ENCODE measurements at regions not wholly inside any gene's neighbourhood (a gene's known extent, or its start where the extent isn't known, plus 50 kb on each side); places are given as distances from the start of the nearest gene placed in this dataset.

- no peak for DNase-seq (ENCODE audit: low read depth)
- no peak for TF ChIP-seq MAX (IDR thresholded peaks at IDR 0.05; ENCODE audit: low read depth, low read length)
- TF ChIP-seq, protein P1, sequence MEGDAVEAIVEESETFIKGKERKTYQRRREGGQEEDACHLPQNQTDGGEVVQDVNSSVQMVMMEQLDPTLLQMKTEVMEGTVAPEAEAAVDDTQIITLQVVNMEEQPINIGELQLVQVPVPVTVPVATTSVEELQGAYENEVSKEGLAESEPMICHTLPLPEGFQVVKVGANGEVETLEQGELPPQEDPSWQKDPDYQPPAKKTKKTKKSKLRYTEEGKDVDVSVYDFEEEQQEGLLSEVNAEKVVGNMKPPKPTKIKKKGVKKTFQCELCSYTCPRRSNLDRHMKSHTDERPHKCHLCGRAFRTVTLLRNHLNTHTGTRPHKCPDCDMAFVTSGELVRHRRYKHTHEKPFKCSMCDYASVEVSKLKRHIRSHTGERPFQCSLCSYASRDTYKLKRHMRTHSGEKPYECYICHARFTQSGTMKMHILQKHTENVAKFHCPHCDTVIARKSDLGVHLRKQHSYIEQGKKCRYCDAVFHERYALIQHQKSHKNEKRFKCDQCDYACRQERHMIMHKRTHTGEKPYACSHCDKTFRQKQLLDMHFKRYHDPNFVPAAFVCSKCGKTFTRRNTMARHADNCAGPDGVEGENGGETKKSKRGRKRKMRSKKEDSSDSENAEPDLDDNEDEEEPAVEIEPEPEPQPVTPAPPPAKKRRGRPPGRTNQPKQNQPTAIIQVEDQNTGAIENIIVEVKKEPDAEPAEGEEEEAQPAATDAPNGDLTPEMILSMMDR (IDR thresholded peaks at IDR 0.05; ENCODE audit: low read depth, low read length), result no peak
- no peak for TF ChIP-seq POLR2A (IDR thresholded peaks at IDR 0.05; ENCODE audit: extremely low read depth, insufficient read length)
- no peak for TF ChIP-seq MYC (IDR thresholded peaks at IDR 0.05; ENCODE audit: low read depth, low read length)
- H3K4me3 ChIP-seq (ENCODE audit: low read depth, low read length), result no peak overlapping the region
Measured at GRCh38 chr13:105783261-105783660, 752.2 kb downstream of the EFNB2 start.

- no peak overlapping the region for H3K4me3 ChIP-seq (ENCODE audit: low read depth, low read length)
- no peak for DNase-seq (ENCODE audit: low read depth)
- TF ChIP-seq MAX (IDR thresholded peaks at IDR 0.05; ENCODE audit: low read depth, low read length), result no peak
- TF ChIP-seq MYC (IDR thresholded peaks at IDR 0.05; ENCODE audit: low read depth, low read length), result no peak
- TF ChIP-seq POLR2A (IDR thresholded peaks at IDR 0.05; ENCODE audit: extremely low read depth, insufficient read length), result no peak
- TF ChIP-seq, protein P1 (IDR thresholded peaks at IDR 0.05; ENCODE audit: low read depth, low read length), result no peak
Measured at GRCh38 chr13:105778196-105778595, 757.3 kb downstream of the EFNB2 start.

GRCh38 chr13:105774739-105775460 is 760.6 kb downstream of the EFNB2 start:
- DNase-seq (ENCODE audit: low read depth), result no peak
- TF ChIP-seq, protein P1 (IDR thresholded peaks at IDR 0.05; ENCODE audit: low read depth, low read length), result no peak
- TF ChIP-seq MAX (IDR thresholded peaks at IDR 0.05; ENCODE audit: low read depth, low read length), result no peak

DNA sequence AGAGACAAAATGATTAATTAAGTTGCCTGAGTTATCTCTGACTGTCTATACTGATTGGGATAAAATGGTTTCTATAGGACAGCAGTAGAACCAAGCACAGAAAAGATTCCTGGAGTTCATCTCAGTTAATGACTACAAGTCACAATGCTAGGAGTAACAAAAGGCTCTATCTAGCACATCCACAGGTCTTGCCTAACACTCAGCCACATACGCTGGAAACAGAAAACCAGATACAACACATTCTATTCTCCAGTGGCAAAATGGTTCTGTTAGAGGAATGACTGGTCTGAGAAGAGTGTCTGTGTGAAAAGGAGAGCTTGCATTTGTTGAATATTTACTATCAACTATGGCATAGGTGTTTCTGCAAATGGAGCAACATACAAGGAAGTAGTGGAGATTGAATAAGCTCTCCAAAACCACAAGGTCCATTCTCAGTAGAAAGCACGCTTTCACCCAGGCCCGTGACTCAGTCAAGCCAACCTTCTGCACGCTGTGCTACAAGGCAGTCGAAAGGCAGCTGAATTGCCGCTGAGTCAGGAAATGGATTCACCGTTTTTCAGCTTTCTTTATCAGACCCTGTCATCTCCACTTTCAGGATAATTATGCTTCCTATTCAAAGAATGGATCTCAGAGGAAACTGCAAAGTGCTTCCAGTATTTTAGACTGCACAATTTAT is 761.5 kb downstream of the EFNB2 start:
- TF ChIP-seq MYC (IDR thresholded peaks at IDR 0.05; ENCODE audit: low read depth, low read length) (no peak), MAX (IDR thresholded peaks at IDR 0.05; ENCODE audit: low read depth, low read length) (no peak), POLR2A (IDR thresholded peaks at IDR 0.05; ENCODE audit: extremely low read depth, insufficient read length) (no peak)
- TF ChIP-seq, protein P1 (IDR thresholded peaks at IDR 0.05; ENCODE audit: low read depth, low read length), result no peak
- no peak overlapping the region for H3K4me3 ChIP-seq (ENCODE audit: low read depth, low read length)
- no peak for DNase-seq (ENCODE audit: low read depth)

More at GRCh38 chr13:105774739-105775460, 760.6 kb downstream of the EFNB2 start:
- H3K4me3 ChIP-seq (ENCODE audit: low read depth, low read length), result no peak overlapping the region

- TF ChIP-seq POLR2A (IDR thresholded peaks at IDR 0.05; ENCODE audit: extremely low read depth, insufficient read length), result no peak
- TF ChIP-seq, protein P1 (IDR thresholded peaks at IDR 0.05; ENCODE audit: low read depth, low read length), result no peak
- no peak for TF ChIP-seq MYC (IDR thresholded peaks at IDR 0.05; ENCODE audit: low read depth, low read length)
- TF ChIP-seq MAX (IDR thresholded peaks at IDR 0.05; ENCODE audit: low read depth, low read length), result no peak
- DNase-seq (ENCODE audit: low read depth), result no peak
- H3K4me3 ChIP-seq (ENCODE audit: low read depth, low read length), result no peak overlapping the region
Measured at GRCh38 chr13:105773241-105773640, 762.2 kb downstream of the EFNB2 start.

Data from NB4 (cell line).